NB4 (cell line): ENCODE measurements at regions not wholly inside any gene's neighbourhood (a gene's known extent, or its start where the extent isn't known, plus 50 kb on each side); places are given as distances from the start of the nearest gene placed in this dataset.

Source experiments
- CTCF ChIP-seq: IDR thresholded peaks from one replicate; pipeline ENCODE4 v1.5.1; 2012; ENCODE audit warnings: low read depth, low read length
- MAX ChIP-seq: IDR thresholded peaks from 2 replicates; pipeline ENCODE4 v1.6.1; 2011; ENCODE audit warnings: low read depth, low read length
- MYC ChIP-seq: IDR thresholded peaks from 2 replicates; pipeline ENCODE4 v1.6.1; 2011; ENCODE audit warnings: low read depth, low read length
- POLR2A ChIP-seq: IDR thresholded peaks from 2 replicates; pipeline ENCODE4 v1.6.1; 2011; ENCODE audit warnings: mild to moderate bottlenecking; ENCODE audit not compliant: insufficient read length; ENCODE audit errors: extremely low read depth

- TF ChIP-seq POLR2A (no peak), CTCF (no peak), MYC (no peak), MAX (no peak)
Observed at GRCh38 chr16:50924759-50925545, 183.1 kb downstream of the CYLD start.
